Panc1 (cell line): ENCODE measurements at regions not wholly inside any gene's neighbourhood (a gene's known extent, or its start where the extent isn't known, plus 50 kb on each side); places are given as distances from the start of the nearest gene placed in this dataset.

Experiments
- ATAC-seq: fragments of 200-7000 bp; cut with Tn5 transposase; 2 replicates; pipeline ENCODE4 v1.9.1; 2020; ENCODE audit warnings: mild to moderate bottlenecking, moderate library complexity
- BruUV-seq: library from RNA; stranded (reverse); fragments of 400-500 nt; replicated peaks from 2 replicates; lab custom pipeline; 2021; lab: Mats Ljungman, UMichigan
- CTCF ChIA-PET: fragments of 300-600 bp; sonication (Branson Sonifier 250); formaldehyde crosslinking; loops from one replicate; lab custom pipeline; 2022; ENCODE audit warnings: antibody characterized with exemption; lab: Charles Lee
- POLR2A ChIA-PET: fragments of 300-600 bp; sonication (Branson Sonifier 250); formaldehyde crosslinking; loops from one replicate; lab custom pipeline; 2022; ENCODE audit warnings: antibody characterized with exemption; lab: Charles Lee
- DNase-seq: peaks from one replicate; pipeline ENCODE4 v3.0.0-alpha.2; 2010; ENCODE audit warnings: low read depth, low spot score
- H3K27ac ChIP-seq: 2 replicates; pipeline ENCODE4 v1.5.1; 2011; ENCODE audit warnings: mild to moderate bottlenecking, low read length, inconsistent platforms
- H3K27me3 ChIP-seq: fragments of 200-500 bp; sonication (Bioruptor generic); 2 replicates; pipeline ENCODE4 v1.6.0; 2014; ENCODE audit warnings: low read length, inconsistent platforms; ENCODE audit not compliant: control insufficient read depth, insufficient read depth
- H3K36me3 ChIP-seq: fragments of 200-500 bp; sonication (Bioruptor generic); 2 replicates; pipeline ENCODE4 v1.5.1; 2014; ENCODE audit warnings: inconsistent platforms, mild to moderate bottlenecking, low read length, moderate library complexity; ENCODE audit not compliant: control insufficient read depth, insufficient read depth
- H3K4me1 ChIP-seq: 2 replicates; pipeline ENCODE4 v1.5.1; 2011; ENCODE audit warnings: inconsistent platforms, mild to moderate bottlenecking, low read length, moderate library complexity; ENCODE audit not compliant: control insufficient read depth, insufficient read depth
- H3K4me3 ChIP-seq, 2 experiments: 2 replicates each; pipeline ENCODE4 v1.5.1; 2011 to 2012; ENCODE audit warnings: low read depth in 2 of 2, low read length in 2 of 2, mild to moderate bottlenecking in 2 of 2, inconsistent platforms in 1 of 2, moderate library complexity in 1 of 2
- H3K9me3 ChIP-seq: fragments of 200-500 bp; sonication (Bioruptor generic); 2 replicates; pipeline ENCODE4 v1.5.1; 2014; ENCODE audit warnings: low read depth, mild to moderate bottlenecking, inconsistent platforms, low read length, moderate library complexity; ENCODE audit not compliant: control insufficient read depth, insufficient read depth
- CTCF ChIP-seq: fragments of 450-650 bp; IDR thresholded peaks from 2 replicates; pipeline ENCODE4 v1.5.1; 2017; ENCODE audit warnings: mild to moderate bottlenecking
- POLR2AphosphoS5 ChIP-seq: IDR thresholded peaks from 2 replicates; pipeline ENCODE4 v1.6.1; 2012; ENCODE audit warnings: mild to moderate bottlenecking, low read depth, low read length, moderate library complexity
- REST ChIP-seq, 2 experiments: IDR thresholded peaks; 2 replicates each; pipeline ENCODE4 v1.6.1; 2011 to 2012; ENCODE audit warnings: low read depth in 2 of 2, control low read depth in 1 of 2, low read length in 1 of 2, mild to moderate bottlenecking in 1 of 2, moderate library complexity in 1 of 2; ENCODE audit not compliant: insufficient read depth in 1 of 2
- SIN3A ChIP-seq: IDR thresholded peaks from 2 replicates; pipeline ENCODE4 v1.6.1; 2012; ENCODE audit warnings: low read depth, mild to moderate bottlenecking, low read length, moderate library complexity, borderline replicate concordance; ENCODE audit not compliant: insufficient read depth
- TCF7L2 ChIP-seq: IDR thresholded peaks from 2 replicates; pipeline ENCODE4 v1.6.1; 2011; ENCODE audit warnings: mild to moderate bottlenecking, low read depth, low read length, inconsistent platforms
- in situ Hi-C: cut with HindIII; loops from 2 replicates; pipeline ENCODE4 v1.10.0; 2016; ENCODE audit warnings: low sequenced_read_pairs, low pct_unique_long_range_greater_than_20kb
- intact Hi-C: fragments of 100-400 bp; cut with micrococcal nuclease; formaldehyde crosslinking; loops from one replicate; pipeline ENCODE4 v1.10.0; 2022; ENCODE audit not compliant: unreplicated experiment

GRCh38 chr3:144197582-144197981 lies 226.0 kb downstream of the DIPK2A start:
- no peaks in the 10 kb centered on the region for H3K4me1 ChIP-seq
- H3K27ac ChIP-seq, result no peak overlapping the region
- in situ Hi-C loops, result no loop called here
- no peaks in the 10 kb centered on the region for H3K36me3 ChIP-seq
- TF ChIP-seq SIN3A (no peak), POLR2AphosphoS5 (no peak), REST (IDR thresholded peaks at IDR 0.05; ENCODE audit: insufficient read depth in 1 of 2, low read depth in 2 of 2, low read length in 1 of 2) (no peak), CTCF (no peak), TCF7L2 (no peak)
- ATAC-seq (no peak), DNase-seq (no peak)
- BruUV-seq, result no TSS peak
- ChIA-PET CTCF (no interaction called here), POLR2A (no interaction called here)
- H3K4me3 ChIP-seq, result no peak overlapping the region
- H3K27me3 ChIP-seq, result no peaks in the 10 kb centered on the region
- 0 out of 2 replicates have a peak, but pooled peaks cover 4% of the 10 kb centered on the region for H3K9me3 ChIP-seq
- intact Hi-C loops, result no loop called here

- intact Hi-C loops (no loop called here), in situ Hi-C loops (no loop called here)
- no peak for ATAC-seq
- BruUV-seq, result no TSS peak
- no peak for DNase-seq
- ChIA-PET POLR2A (no interaction called here), CTCF (no interaction called here)
- H3K9me3 ChIP-seq, result no peaks in the 10 kb centered on the region
- TF ChIP-seq POLR2AphosphoS5, result no peak
- no peak for TF ChIP-seq CTCF
- no peak for TF ChIP-seq REST (IDR thresholded peaks at IDR 0.05; ENCODE audit: insufficient read depth in 1 of 2, low read depth in 2 of 2, low read length in 1 of 2)
- TF ChIP-seq TCF7L2, result no peak
- no peak for TF ChIP-seq SIN3A
- H3K27ac ChIP-seq, result no peak overlapping the region
- no peaks in the 10 kb centered on the region for H3K4me1 ChIP-seq
- no peak overlapping the region for H3K4me3 ChIP-seq
- no peaks in the 10 kb centered on the region for H3K27me3 ChIP-seq
- H3K36me3 ChIP-seq, result no peaks in the 10 kb centered on the region
Observed at GRCh38 chr3:144200004-144200403, 228.4 kb downstream of the DIPK2A start.
